CD4-positive, alpha-beta T cell (primary cell): ENCODE measurements at regions not wholly inside any gene's neighbourhood (a gene's known extent, or its start where the extent isn't known, plus 50 kb on each side); places are given as distances from the start of the nearest gene placed in this dataset.
"Not testable (repeated sequence)": the region's sequence is repeated elsewhere in the genome, so short reads cannot be mapped to it uniquely, and the experiment has no call there.

Source experiments
- ATAC-seq: fragments of 200-7000 bp; cut with Tn5 transposase; one replicate; pipeline ENCODE4 v1.10.0; 2022; ENCODE audit warnings: mild to moderate bottlenecking; ENCODE audit not compliant: poor library complexity
- CTCF ChIA-PET: fragments of 350-600 bp; sonication (Branson Sonifier 250); formaldehyde crosslinking; loops from one replicate; lab custom pipeline; 2021; ENCODE audit warnings: antibody characterized with exemption, inconsistent platforms; lab: Charles Lee
- POLR2A ChIA-PET: fragments of 350-600 bp; sonication (Branson Sonifier 250); formaldehyde crosslinking; loops from one replicate; lab custom pipeline; 2021; ENCODE audit warnings: antibody characterized with exemption, inconsistent platforms; lab: Charles Lee
- DNase-seq, 14 experiments: peaks; one replicate each; pipeline ENCODE4 v3.0.0-alpha.2; 2013 to 2020; ENCODE audit warnings: mixed read lengths in 2 of 14
- H3K27ac ChIP-seq, 2 donors: one replicate each; pipeline versions ENCODE4 v1.5.1 to v1.7.0; 2013; ENCODE audit warnings: low read length in 2 of 2, low read depth in 1 of 2, mild to moderate bottlenecking in 1 of 2
- H3K27me3 ChIP-seq, 2 experiments: 1 replicate in 1 of 2; 2 replicates in 1 of 2; pipeline versions ENCODE4 v1.6.1 to v1.7.0; 2013; ENCODE audit warnings: low read length in 2 of 2, control low read depth in 1 of 2, mild to moderate bottlenecking in 1 of 2, moderate library complexity in 1 of 2; ENCODE audit not compliant: insufficient read depth in 2 of 2, control insufficient read depth in 1 of 2
- H3K36me3 ChIP-seq: one replicate; pipeline ENCODE4 v1.6.1; 2013; ENCODE audit warnings: low read length, control low read depth; ENCODE audit not compliant: insufficient read depth
- H3K4me1 ChIP-seq: one replicate; pipeline ENCODE4 v1.6.1; 2013; ENCODE audit warnings: low read length, control low read depth; ENCODE audit not compliant: insufficient read depth
- H3K4me3 ChIP-seq: one replicate; pipeline ENCODE4 v1.5.1; 2013; ENCODE audit warnings: mild to moderate bottlenecking, low read length, moderate library complexity
- H3K9me3 ChIP-seq, 2 experiments: 1 replicate in 1 of 2; 2 replicates in 1 of 2; pipeline versions ENCODE4 v1.6.1 to v1.7.0; 2013; ENCODE audit warnings: low read length in 2 of 2, mild to moderate bottlenecking in 2 of 2, control low read depth in 1 of 2, moderate library complexity in 1 of 2; ENCODE audit not compliant: control insufficient read depth in 1 of 2, insufficient read depth in 1 of 2
- H3K27ac Mint-ChIP-seq: one replicate; pipeline ENCODE4 v1.8.0; 2020; ENCODE audit warnings: mixed read lengths
- H3K27me3 Mint-ChIP-seq: one replicate; pipeline ENCODE4 v1.8.0; 2021; ENCODE audit warnings: mixed read lengths
- H3K36me3 Mint-ChIP-seq: one replicate; pipeline ENCODE4 v1.8.0; 2021; ENCODE audit warnings: low read depth, mixed read lengths
- H3K4me1 Mint-ChIP-seq: one replicate; pipeline ENCODE4 v1.8.0; 2021; ENCODE audit warnings: low read depth, mixed read lengths
- H3K4me3 Mint-ChIP-seq: one replicate; pipeline ENCODE4 v1.8.0; 2020; ENCODE audit warnings: mild to moderate bottlenecking, mixed read lengths
- H3K9me3 Mint-ChIP-seq: one replicate; pipeline ENCODE4 v1.8.0; 2020; ENCODE audit warnings: mixed read lengths
- CTCF ChIP-seq: fragments of 200-600 bp; IDR thresholded peaks from one replicate; pipeline ENCODE4 v1.8.0; 2022; ENCODE audit warnings: antibody characterized with exemption, mild to moderate bottlenecking
- intact Hi-C, 2 experiments: fragments of 100-400 bp; cut with DNase I in 1 of 2; cut with micrococcal nuclease in 1 of 2; formaldehyde crosslinking; loops; one replicate each; pipeline versions ENCODE4 v1.15.1 to v1.9.0; 2023 to 2025; cut with DNase I, micrococcal nuclease

- intact Hi-C loops = no loop called here
- POLR2A ChIA-PET = no interaction called here
- H3K27me3 Mint-ChIP-seq = peaks cover 13% of the 10 kb centered on the region
- CTCF ChIA-PET = no interaction called here
- Histone ChIP-seq H3K27me3 (peaks cover 0 to 7% of the 10 kb centered on the region in 2 experiments), H3K27ac (no peak overlapping the region), H3K9me3 (peaks cover 0 to 4% of the 10 kb centered on the region in 2 experiments), H3K4me3 (no peak overlapping the region), H3K4me1 (no peaks in the 10 kb centered on the region), H3K36me3 (no peaks in the 10 kb centered on the region)
- ATAC-seq (no peak), DNase-seq (no peak)
- no peaks in the 10 kb centered on the region for H3K4me1 Mint-ChIP-seq
- no peaks in the 10 kb centered on the region for H3K36me3 Mint-ChIP-seq
- no peak overlapping the region for H3K27ac Mint-ChIP-seq
- H3K9me3 Mint-ChIP-seq = no peaks in the 10 kb centered on the region
- no peak overlapping the region for H3K4me3 Mint-ChIP-seq
- no peak for TF ChIP-seq CTCF
Observed at GRCh38 chr15:95630683-95631082, 699.8 kb upstream of the NR2F2 start.

- ChIA-PET CTCF (no interaction called here), POLR2A (no interaction called here)
- Mint-ChIP-seq H3K36me3 (no peaks in the 10 kb centered on the region), H3K27ac (no peak overlapping the region), H3K4me3 (no peak overlapping the region), H3K27me3 (peaks cover 12% of the 10 kb centered on the region), H3K4me1 (no peaks in the 10 kb centered on the region), H3K9me3 (no peaks in the 10 kb centered on the region)
- peaks cover 0 to 9% of the 10 kb centered on the region in 2 experiments for H3K9me3 ChIP-seq
- H3K4me3 ChIP-seq = no peak overlapping the region
- TF ChIP-seq CTCF = no peak
- no peaks in the 10 kb centered on the region for H3K36me3 ChIP-seq
- H3K4me1 ChIP-seq = no peaks in the 10 kb centered on the region
- DNase-seq (no peak), ATAC-seq (no peak)
- H3K27ac ChIP-seq = no peak overlapping the region
- no peaks in the 10 kb centered on the region for H3K27me3 ChIP-seq
- intact Hi-C loops = no loop called here
Observed at GRCh38 chr15:95635666-95636065, 694.8 kb upstream of the NR2F2 start.

GRCh38 chr15:95636107-95636506 lies 694.4 kb upstream of the NR2F2 start:
- no peak for TF ChIP-seq CTCF
- Histone ChIP-seq H3K4me1 (no peaks in the 10 kb centered on the region), H3K36me3 (no peaks in the 10 kb centered on the region), H3K9me3 (peaks cover 0 to 9% of the 10 kb centered on the region in 2 experiments), H3K27ac (no peak overlapping the region), H3K27me3 (no peaks in the 10 kb centered on the region), H3K4me3 (no peak overlapping the region)
- Mint-ChIP-seq H3K4me3 (no peak overlapping the region), H3K9me3 (no peaks in the 10 kb centered on the region), H3K36me3 (no peaks in the 10 kb centered on the region), H3K27ac (no peak overlapping the region), H3K4me1 (no peaks in the 10 kb centered on the region), H3K27me3 (peaks cover 9% of the 10 kb centered on the region)
- intact Hi-C loops = no loop called here
- ChIA-PET POLR2A (no interaction called here), CTCF (no interaction called here)
- DNase-seq (no peak), ATAC-seq (no peak)

GRCh38 chr15:95637234-95637633 lies 693.3 kb upstream of the NR2F2 start:
- H3K4me1 ChIP-seq, H3K9me3 Mint-ChIP-seq, intact Hi-C loops, H3K27ac Mint-ChIP-seq, H3K36me3 ChIP-seq, H3K4me3 ChIP-seq, H3K27ac ChIP-seq, H3K36me3 Mint-ChIP-seq, H3K4me3 Mint-ChIP-seq, ATAC-seq, DNase-seq, H3K4me1 Mint-ChIP-seq, H3K27me3 Mint-ChIP-seq, CTCF ChIA-PET, H3K27me3 ChIP-seq, H3K9me3 ChIP-seq, POLR2A ChIA-PET: not testable (repeated sequence)
